ENCODE measurements at regions not wholly inside any gene's neighbourhood (a gene's known extent, or its start where the extent isn't known, plus 50 kb on each side); places are given as distances from the start of the nearest gene placed in this dataset.

- no peak overlapping the region for H3K4me3 ChIP-seq (ENCODE audit: low read depth, low read length)
- DNase-seq (ENCODE audit: low read depth) = no peak
- H3K36me3 ChIP-seq (ENCODE audit: control insufficient read depth, insufficient read depth, low read length) = no peaks in the 10 kb centered on the region
- no peak for TF ChIP-seq CTCF (IDR thresholded peaks at IDR 0.05; ENCODE audit: insufficient read depth, low read length, poor library complexity, severe bottlenecking)
- H3K27me3 ChIP-seq (ENCODE audit: control insufficient read depth, insufficient read depth, low read length) = no peaks in the 10 kb centered on the region
These were observed 772.0 kb upstream of the NRSN1 start for GRCh38 chr6:23354004-23354403.

- H3K36me3 ChIP-seq (ENCODE audit: control insufficient read depth, insufficient read depth, low read length) = no peaks in the 10 kb centered on the region
- no peak for TF ChIP-seq CTCF (IDR thresholded peaks at IDR 0.05; ENCODE audit: insufficient read depth, low read length, poor library complexity, severe bottlenecking)
- no peaks in the 10 kb centered on the region for H3K27me3 ChIP-seq (ENCODE audit: control insufficient read depth, insufficient read depth, low read length)
- no peak overlapping the region for H3K4me3 ChIP-seq (ENCODE audit: low read depth, low read length)
- no peak for DNase-seq (ENCODE audit: low read depth)
These were observed 768.7 kb upstream of the NRSN1 start for GRCh38 chr6:23357185-23357766.

- no peak for DNase-seq (ENCODE audit: low read depth)
- TF ChIP-seq CTCF (IDR thresholded peaks at IDR 0.05; ENCODE audit: insufficient read depth, low read length, poor library complexity, severe bottlenecking) = no peak
- Histone ChIP-seq H3K27me3 (ENCODE audit: control insufficient read depth, insufficient read depth, low read length) (no peaks in the 10 kb centered on the region), H3K36me3 (ENCODE audit: control insufficient read depth, insufficient read depth, low read length) (no peaks in the 10 kb centered on the region), H3K4me3 (ENCODE audit: low read depth, low read length) (no peak overlapping the region)
These were observed 760.3 kb upstream of the NRSN1 start for GRCh38 chr6:23365732-23366131.

- no peak overlapping the region for H3K4me3 ChIP-seq (ENCODE audit: low read depth, low read length)
- H3K27me3 ChIP-seq (ENCODE audit: control insufficient read depth, insufficient read depth, low read length) = no peaks in the 10 kb centered on the region
- H3K36me3 ChIP-seq (ENCODE audit: control insufficient read depth, insufficient read depth, low read length) = no peaks in the 10 kb centered on the region
- no peak for TF ChIP-seq CTCF (IDR thresholded peaks at IDR 0.05; ENCODE audit: insufficient read depth, low read length, poor library complexity, severe bottlenecking)
- DNase-seq (ENCODE audit: low read depth) = no peak
These were observed 758.7 kb upstream of the NRSN1 start for GRCh38 chr6:23367311-23367710.

- DNase-seq (ENCODE audit: low read depth) = no peak
- no peaks in the 10 kb centered on the region for H3K27me3 ChIP-seq (ENCODE audit: control insufficient read depth, insufficient read depth, low read length)
- TF ChIP-seq CTCF (IDR thresholded peaks at IDR 0.05; ENCODE audit: insufficient read depth, low read length, poor library complexity, severe bottlenecking) = no peak
- no peaks in the 10 kb centered on the region for H3K36me3 ChIP-seq (ENCODE audit: control insufficient read depth, insufficient read depth, low read length)
- H3K4me3 ChIP-seq (ENCODE audit: low read depth, low read length) = no peak overlapping the region
These were observed 757.5 kb upstream of the NRSN1 start for GRCh38 chr6:23368557-23368956.

- H3K4me3 ChIP-seq (ENCODE audit: low read depth, low read length) = no peak overlapping the region
- DNase-seq (ENCODE audit: low read depth) = no peak
- no peaks in the 10 kb centered on the region for H3K36me3 ChIP-seq (ENCODE audit: control insufficient read depth, insufficient read depth, low read length)
- H3K27me3 ChIP-seq (ENCODE audit: control insufficient read depth, insufficient read depth, low read length) = no peaks in the 10 kb centered on the region
- TF ChIP-seq CTCF (IDR thresholded peaks at IDR 0.05; ENCODE audit: insufficient read depth, low read length, poor library complexity, severe bottlenecking) = no peak
These were observed 756.0 kb upstream of the NRSN1 start for GRCh38 chr6:23370051-23370450.

Measured in kidney epithelial cell (primary cell).